Panc1 (cell line): ENCODE measurements at regions not wholly inside any gene's neighbourhood (a gene's known extent, or its start where the extent isn't known, plus 50 kb on each side); places are given as distances from the start of the nearest gene placed in this dataset.

ENCODE experiments used
- ATAC-seq: fragments of 200-7000 bp; cut with Tn5 transposase; 2 replicates; pipeline ENCODE4 v1.9.1; 2020; ENCODE audit warnings: mild to moderate bottlenecking, moderate library complexity
- BruUV-seq: library from RNA; stranded (reverse); fragments of 400-500 nt; replicated peaks from 2 replicates; lab custom pipeline; 2021; lab: Mats Ljungman, UMichigan
- CTCF ChIA-PET: fragments of 300-600 bp; sonication (Branson Sonifier 250); formaldehyde crosslinking; loops from one replicate; lab custom pipeline; 2022; ENCODE audit warnings: antibody characterized with exemption; lab: Charles Lee
- POLR2A ChIA-PET: fragments of 300-600 bp; sonication (Branson Sonifier 250); formaldehyde crosslinking; loops from one replicate; lab custom pipeline; 2022; ENCODE audit warnings: antibody characterized with exemption; lab: Charles Lee
- DNase-seq: peaks from one replicate; pipeline ENCODE4 v3.0.0-alpha.2; 2010; ENCODE audit warnings: low read depth, low spot score
- H3K27ac ChIP-seq: 2 replicates; pipeline ENCODE4 v1.5.1; 2011; ENCODE audit warnings: mild to moderate bottlenecking, low read length, inconsistent platforms
- H3K27me3 ChIP-seq: fragments of 200-500 bp; sonication (Bioruptor generic); 2 replicates; pipeline ENCODE4 v1.6.0; 2014; ENCODE audit warnings: low read length, inconsistent platforms; ENCODE audit not compliant: control insufficient read depth, insufficient read depth
- H3K36me3 ChIP-seq: fragments of 200-500 bp; sonication (Bioruptor generic); 2 replicates; pipeline ENCODE4 v1.5.1; 2014; ENCODE audit warnings: inconsistent platforms, mild to moderate bottlenecking, low read length, moderate library complexity; ENCODE audit not compliant: control insufficient read depth, insufficient read depth
- H3K4me1 ChIP-seq: 2 replicates; pipeline ENCODE4 v1.5.1; 2011; ENCODE audit warnings: inconsistent platforms, mild to moderate bottlenecking, low read length, moderate library complexity; ENCODE audit not compliant: control insufficient read depth, insufficient read depth
- H3K4me3 ChIP-seq, 2 experiments: 2 replicates each; pipeline ENCODE4 v1.5.1; 2011 to 2012; ENCODE audit warnings: low read depth in 2 of 2, low read length in 2 of 2, mild to moderate bottlenecking in 2 of 2, inconsistent platforms in 1 of 2, moderate library complexity in 1 of 2
- H3K9me3 ChIP-seq: fragments of 200-500 bp; sonication (Bioruptor generic); 2 replicates; pipeline ENCODE4 v1.5.1; 2014; ENCODE audit warnings: low read depth, mild to moderate bottlenecking, inconsistent platforms, low read length, moderate library complexity; ENCODE audit not compliant: control insufficient read depth, insufficient read depth
- POLR2AphosphoS5 ChIP-seq: IDR thresholded peaks from 2 replicates; pipeline ENCODE4 v1.6.1; 2012; ENCODE audit warnings: mild to moderate bottlenecking, low read depth, low read length, moderate library complexity
- SIN3A ChIP-seq: IDR thresholded peaks from 2 replicates; pipeline ENCODE4 v1.6.1; 2012; ENCODE audit warnings: low read depth, mild to moderate bottlenecking, low read length, moderate library complexity, borderline replicate concordance; ENCODE audit not compliant: insufficient read depth
- TCF7L2 ChIP-seq: IDR thresholded peaks from 2 replicates; pipeline ENCODE4 v1.6.1; 2011; ENCODE audit warnings: mild to moderate bottlenecking, low read depth, low read length, inconsistent platforms
- in situ Hi-C: cut with HindIII; loops from 2 replicates; pipeline ENCODE4 v1.10.0; 2016; ENCODE audit warnings: low sequenced_read_pairs, low pct_unique_long_range_greater_than_20kb
- intact Hi-C: fragments of 100-400 bp; cut with micrococcal nuclease; formaldehyde crosslinking; loops from one replicate; pipeline ENCODE4 v1.10.0; 2022; ENCODE audit not compliant: unreplicated experiment
- TF ChIP-seq, protein P1 (sequence below): fragments of 450-650 bp; IDR thresholded peaks from 2 replicates; pipeline ENCODE4 v1.5.1; 2017; ENCODE audit warnings: mild to moderate bottlenecking
- TF ChIP-seq, protein P2 (sequence below), 2 experiments: IDR thresholded peaks; 2 replicates each; pipeline ENCODE4 v1.6.1; 2011 to 2012; ENCODE audit warnings: low read depth in 2 of 2, control low read depth in 1 of 2, low read length in 1 of 2, mild to moderate bottlenecking in 1 of 2, moderate library complexity in 1 of 2; ENCODE audit not compliant: insufficient read depth in 1 of 2

DNA sequence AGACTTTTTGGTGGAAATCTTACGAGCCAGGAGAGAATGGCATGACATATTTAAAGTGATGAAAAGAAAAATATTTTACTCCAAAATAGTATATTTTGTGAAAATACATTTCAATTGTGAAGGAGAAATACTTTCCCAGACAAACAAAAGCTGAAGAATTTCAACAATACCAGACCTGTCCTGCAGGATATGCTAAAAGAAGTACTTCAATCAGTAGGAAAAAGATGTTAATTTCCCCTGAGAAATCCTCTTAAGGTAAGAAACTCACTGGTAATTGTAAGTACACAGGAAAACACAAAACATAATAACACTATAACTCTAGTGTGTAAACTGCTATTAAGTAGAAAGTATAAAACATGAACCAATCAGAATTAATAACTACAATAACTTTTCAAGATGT is 341.8 kb upstream of the GJE1 start:
- no TSS peak for BruUV-seq
- no peak overlapping the region for H3K27ac ChIP-seq
- H3K9me3 ChIP-seq, result no peaks in the 10 kb centered on the region
- DNase-seq (no peak), ATAC-seq (no peak)
- no peaks in the 10 kb centered on the region for H3K27me3 ChIP-seq
- POLR2A ChIA-PET, result no interaction called here
- no peaks in the 10 kb centered on the region for H3K36me3 ChIP-seq
- in situ Hi-C loops (no loop called here), intact Hi-C loops (no loop called here)
- TF ChIP-seq POLR2AphosphoS5 (no peak), SIN3A (no peak), TCF7L2 (no peak)
- TF ChIP-seq, protein P1, sequence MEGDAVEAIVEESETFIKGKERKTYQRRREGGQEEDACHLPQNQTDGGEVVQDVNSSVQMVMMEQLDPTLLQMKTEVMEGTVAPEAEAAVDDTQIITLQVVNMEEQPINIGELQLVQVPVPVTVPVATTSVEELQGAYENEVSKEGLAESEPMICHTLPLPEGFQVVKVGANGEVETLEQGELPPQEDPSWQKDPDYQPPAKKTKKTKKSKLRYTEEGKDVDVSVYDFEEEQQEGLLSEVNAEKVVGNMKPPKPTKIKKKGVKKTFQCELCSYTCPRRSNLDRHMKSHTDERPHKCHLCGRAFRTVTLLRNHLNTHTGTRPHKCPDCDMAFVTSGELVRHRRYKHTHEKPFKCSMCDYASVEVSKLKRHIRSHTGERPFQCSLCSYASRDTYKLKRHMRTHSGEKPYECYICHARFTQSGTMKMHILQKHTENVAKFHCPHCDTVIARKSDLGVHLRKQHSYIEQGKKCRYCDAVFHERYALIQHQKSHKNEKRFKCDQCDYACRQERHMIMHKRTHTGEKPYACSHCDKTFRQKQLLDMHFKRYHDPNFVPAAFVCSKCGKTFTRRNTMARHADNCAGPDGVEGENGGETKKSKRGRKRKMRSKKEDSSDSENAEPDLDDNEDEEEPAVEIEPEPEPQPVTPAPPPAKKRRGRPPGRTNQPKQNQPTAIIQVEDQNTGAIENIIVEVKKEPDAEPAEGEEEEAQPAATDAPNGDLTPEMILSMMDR, result no peak
- TF ChIP-seq, protein P2, sequence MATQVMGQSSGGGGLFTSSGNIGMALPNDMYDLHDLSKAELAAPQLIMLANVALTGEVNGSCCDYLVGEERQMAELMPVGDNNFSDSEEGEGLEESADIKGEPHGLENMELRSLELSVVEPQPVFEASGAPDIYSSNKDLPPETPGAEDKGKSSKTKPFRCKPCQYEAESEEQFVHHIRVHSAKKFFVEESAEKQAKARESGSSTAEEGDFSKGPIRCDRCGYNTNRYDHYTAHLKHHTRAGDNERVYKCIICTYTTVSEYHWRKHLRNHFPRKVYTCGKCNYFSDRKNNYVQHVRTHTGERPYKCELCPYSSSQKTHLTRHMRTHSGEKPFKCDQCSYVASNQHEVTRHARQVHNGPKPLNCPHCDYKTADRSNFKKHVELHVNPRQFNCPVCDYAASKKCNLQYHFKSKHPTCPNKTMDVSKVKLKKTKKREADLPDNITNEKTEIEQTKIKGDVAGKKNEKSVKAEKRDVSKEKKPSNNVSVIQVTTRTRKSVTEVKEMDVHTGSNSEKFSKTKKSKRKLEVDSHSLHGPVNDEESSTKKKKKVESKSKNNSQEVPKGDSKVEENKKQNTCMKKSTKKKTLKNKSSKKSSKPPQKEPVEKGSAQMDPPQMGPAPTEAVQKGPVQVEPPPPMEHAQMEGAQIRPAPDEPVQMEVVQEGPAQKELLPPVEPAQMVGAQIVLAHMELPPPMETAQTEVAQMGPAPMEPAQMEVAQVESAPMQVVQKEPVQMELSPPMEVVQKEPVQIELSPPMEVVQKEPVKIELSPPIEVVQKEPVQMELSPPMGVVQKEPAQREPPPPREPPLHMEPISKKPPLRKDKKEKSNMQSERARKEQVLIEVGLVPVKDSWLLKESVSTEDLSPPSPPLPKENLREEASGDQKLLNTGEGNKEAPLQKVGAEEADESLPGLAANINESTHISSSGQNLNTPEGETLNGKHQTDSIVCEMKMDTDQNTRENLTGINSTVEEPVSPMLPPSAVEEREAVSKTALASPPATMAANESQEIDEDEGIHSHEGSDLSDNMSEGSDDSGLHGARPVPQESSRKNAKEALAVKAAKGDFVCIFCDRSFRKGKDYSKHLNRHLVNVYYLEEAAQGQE (IDR thresholded peaks at IDR 0.05; ENCODE audit: insufficient read depth in 1 of 2, low read depth in 2 of 2, low read length in 1 of 2), result no peak
- H3K4me3 ChIP-seq, result no peak overlapping the region
- CTCF ChIA-PET, result no interaction called here
- no peaks in the 10 kb centered on the region for H3K4me1 ChIP-seq

DNA sequence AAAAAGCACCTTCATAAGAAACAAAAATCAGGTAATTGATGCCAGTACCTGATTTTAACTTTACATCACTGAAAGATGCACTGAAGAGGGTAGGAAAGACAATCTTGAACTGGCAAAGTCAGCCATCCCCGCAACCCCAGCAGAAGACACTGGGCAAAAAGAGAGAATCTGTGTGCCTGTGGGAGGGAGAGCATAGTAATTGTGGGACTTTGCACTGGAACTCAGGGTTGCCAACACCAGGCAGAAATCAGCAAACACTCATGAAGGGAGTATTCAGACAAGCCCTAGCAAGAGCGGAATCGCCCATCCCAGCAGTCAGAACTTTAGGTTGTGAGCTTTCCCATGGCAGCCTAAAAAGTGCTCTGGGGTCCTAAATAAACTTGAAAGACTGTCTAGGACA is 344.6 kb upstream of the GJE1 start:
- CTCF ChIA-PET, result no interaction called here
- Histone ChIP-seq H3K27me3 (no peaks in the 10 kb centered on the region), H3K4me1 (no peaks in the 10 kb centered on the region), H3K9me3 (0 out of 2 replicates have a peak, but pooled peaks cover 4% of the 10 kb centered on the region), H3K27ac (no peak overlapping the region), H3K36me3 (no peaks in the 10 kb centered on the region), H3K4me3 (no peak overlapping the region)
- BruUV-seq, result no TSS peak
- ATAC-seq, result no peak
- TF ChIP-seq, protein P2 (IDR thresholded peaks at IDR 0.05; ENCODE audit: insufficient read depth in 1 of 2, low read depth in 2 of 2, low read length in 1 of 2), result no peak
- TF ChIP-seq TCF7L2, result no peak
- no peak for TF ChIP-seq POLR2AphosphoS5
- TF ChIP-seq, protein P1, result no peak
- no peak for TF ChIP-seq SIN3A
- DNase-seq, result no peak
- intact Hi-C loops (no loop called here), in situ Hi-C loops (no loop called here)
- POLR2A ChIA-PET, result no interaction called here
